ENCODE measurements at regions not wholly inside any gene's neighbourhood (a gene's known extent, or its start where the extent isn't known, plus 50 kb on each side); places are given as distances from the start of the nearest gene placed in this dataset.

DNA sequence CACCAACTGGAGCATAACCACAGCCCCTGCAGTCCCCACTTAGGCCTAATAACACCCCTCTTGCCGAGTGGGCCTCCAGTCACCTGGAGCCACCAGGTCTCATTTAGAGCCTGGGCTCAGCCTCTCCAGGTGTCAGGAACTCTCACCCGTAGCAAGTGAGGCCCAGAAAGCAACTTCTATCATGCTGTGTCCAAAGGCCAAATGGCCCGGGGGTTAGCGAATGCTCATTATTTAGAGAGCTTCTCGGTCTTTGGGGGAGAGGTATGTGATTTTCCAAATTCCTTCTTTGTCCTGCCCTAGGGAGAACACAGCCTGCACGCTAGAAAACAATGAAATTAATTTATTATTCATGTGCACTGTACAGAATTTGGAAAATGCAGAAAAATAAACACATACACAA lies 109.9 kb upstream of the PTPRM start:
- TF ChIP-seq, protein P1, sequence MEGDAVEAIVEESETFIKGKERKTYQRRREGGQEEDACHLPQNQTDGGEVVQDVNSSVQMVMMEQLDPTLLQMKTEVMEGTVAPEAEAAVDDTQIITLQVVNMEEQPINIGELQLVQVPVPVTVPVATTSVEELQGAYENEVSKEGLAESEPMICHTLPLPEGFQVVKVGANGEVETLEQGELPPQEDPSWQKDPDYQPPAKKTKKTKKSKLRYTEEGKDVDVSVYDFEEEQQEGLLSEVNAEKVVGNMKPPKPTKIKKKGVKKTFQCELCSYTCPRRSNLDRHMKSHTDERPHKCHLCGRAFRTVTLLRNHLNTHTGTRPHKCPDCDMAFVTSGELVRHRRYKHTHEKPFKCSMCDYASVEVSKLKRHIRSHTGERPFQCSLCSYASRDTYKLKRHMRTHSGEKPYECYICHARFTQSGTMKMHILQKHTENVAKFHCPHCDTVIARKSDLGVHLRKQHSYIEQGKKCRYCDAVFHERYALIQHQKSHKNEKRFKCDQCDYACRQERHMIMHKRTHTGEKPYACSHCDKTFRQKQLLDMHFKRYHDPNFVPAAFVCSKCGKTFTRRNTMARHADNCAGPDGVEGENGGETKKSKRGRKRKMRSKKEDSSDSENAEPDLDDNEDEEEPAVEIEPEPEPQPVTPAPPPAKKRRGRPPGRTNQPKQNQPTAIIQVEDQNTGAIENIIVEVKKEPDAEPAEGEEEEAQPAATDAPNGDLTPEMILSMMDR (conservative IDR thresholded peaks at IDR 0.05) = no peak
- TF ChIP-seq EZH2 (IDR thresholded peaks at IDR 0.05; ENCODE audit: low read depth) = no peak

All from PC-9 (cell line).